ENCODE measurements at regions not wholly inside any gene's neighbourhood (a gene's known extent, or its start where the extent isn't known, plus 50 kb on each side); places are given as distances from the start of the nearest gene placed in this dataset.

GRCh38 chr2:129870685-129871241 lies 108.7 kb upstream of the RAB6C start:
- TF ChIP-seq CTCF (IDR thresholded peaks at IDR 0.05) = no peak
- TF ChIP-seq POLR2A (IDR thresholded peaks at IDR 0.05) = no peak

Data from lower leg skin (tissue), 3 donors.